AG04449 (cell line): ENCODE measurements at regions not wholly inside any gene's neighbourhood (a gene's known extent, or its start where the extent isn't known, plus 50 kb on each side); places are given as distances from the start of the nearest gene placed in this dataset.

Experiments
- CTCF ChIA-PET: fragments of 350-600 bp; formaldehyde crosslinking; extraction: SDS; loops from one replicate; lab custom pipeline; 2021; ENCODE audit warnings: antibody characterized with exemption; lab: Yijun Ruan, JAX
- POLR2A ChIA-PET: fragments of 400-600, 350-600 bp; formaldehyde crosslinking; extraction: SDS; loops from one replicate; lab custom pipeline; 2020; ENCODE audit warnings: antibody characterized with exemption, inconsistent platforms; lab: Yijun Ruan, JAX
- DNase-seq: peaks from one replicate; pipeline ENCODE4 v3.0.0-alpha.2; 2010; ENCODE audit warnings: low read depth, low spot score
- H3K4me3 ChIP-seq: 2 replicates; pipeline ENCODE4 v1.5.1; 2011; ENCODE audit warnings: low read depth, mild to moderate bottlenecking, control low read depth, low read length
- TF ChIP-seq, protein P1 (sequence below): IDR thresholded peaks from one replicate; pipeline ENCODE4 v1.5.1; 2011; ENCODE audit warnings: mild to moderate bottlenecking, moderate library complexity, low read length, control low read depth, inconsistent platforms; ENCODE audit not compliant: insufficient read depth; ENCODE audit errors: missing control alignments

DNA sequence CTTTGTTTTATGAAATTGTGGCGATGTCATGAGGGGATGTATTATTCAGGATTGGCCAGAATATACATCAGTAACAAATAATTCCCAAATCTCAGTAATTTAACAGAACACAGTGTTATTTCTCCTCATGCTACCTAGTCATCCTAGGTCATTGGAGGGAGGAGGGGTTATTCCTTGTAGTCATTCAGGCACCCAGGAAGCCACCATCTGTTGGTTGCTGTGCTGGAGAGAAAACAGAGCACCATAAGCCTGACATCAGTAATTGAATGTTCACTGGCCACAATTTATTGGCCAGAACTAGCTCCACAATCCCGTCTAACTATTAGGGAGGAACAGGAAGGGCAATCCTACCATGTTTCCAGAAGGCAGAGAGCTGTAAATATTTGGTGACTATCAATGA lies 303.5 kb upstream of the CELF4 start:
- POLR2A ChIA-PET, result no interaction called here
- no peak for DNase-seq
- no peak overlapping the region for H3K4me3 ChIP-seq
- TF ChIP-seq, protein P1, sequence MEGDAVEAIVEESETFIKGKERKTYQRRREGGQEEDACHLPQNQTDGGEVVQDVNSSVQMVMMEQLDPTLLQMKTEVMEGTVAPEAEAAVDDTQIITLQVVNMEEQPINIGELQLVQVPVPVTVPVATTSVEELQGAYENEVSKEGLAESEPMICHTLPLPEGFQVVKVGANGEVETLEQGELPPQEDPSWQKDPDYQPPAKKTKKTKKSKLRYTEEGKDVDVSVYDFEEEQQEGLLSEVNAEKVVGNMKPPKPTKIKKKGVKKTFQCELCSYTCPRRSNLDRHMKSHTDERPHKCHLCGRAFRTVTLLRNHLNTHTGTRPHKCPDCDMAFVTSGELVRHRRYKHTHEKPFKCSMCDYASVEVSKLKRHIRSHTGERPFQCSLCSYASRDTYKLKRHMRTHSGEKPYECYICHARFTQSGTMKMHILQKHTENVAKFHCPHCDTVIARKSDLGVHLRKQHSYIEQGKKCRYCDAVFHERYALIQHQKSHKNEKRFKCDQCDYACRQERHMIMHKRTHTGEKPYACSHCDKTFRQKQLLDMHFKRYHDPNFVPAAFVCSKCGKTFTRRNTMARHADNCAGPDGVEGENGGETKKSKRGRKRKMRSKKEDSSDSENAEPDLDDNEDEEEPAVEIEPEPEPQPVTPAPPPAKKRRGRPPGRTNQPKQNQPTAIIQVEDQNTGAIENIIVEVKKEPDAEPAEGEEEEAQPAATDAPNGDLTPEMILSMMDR, result no peak
- CTCF ChIA-PET, result no interaction called here

DNA sequence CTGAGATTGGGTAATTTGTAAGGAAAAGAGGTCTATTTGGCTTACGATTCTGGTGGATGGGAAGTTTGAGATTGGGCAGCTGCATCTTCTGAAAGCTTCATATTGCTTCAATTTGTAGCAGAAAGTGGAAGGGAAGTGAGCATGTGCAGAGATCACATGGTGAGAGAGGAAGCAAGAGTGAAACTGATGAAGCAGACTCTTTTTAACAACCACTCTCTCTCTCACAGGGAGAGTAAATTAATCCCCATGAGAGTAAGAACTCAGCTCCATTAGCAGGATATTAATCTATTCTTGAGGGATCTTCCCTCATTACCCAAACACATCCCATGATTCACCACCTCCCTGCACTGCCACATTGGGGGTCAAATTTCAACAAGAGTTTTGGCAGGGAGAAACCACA lies 298.5 kb upstream of the CELF4 start:
- ChIA-PET POLR2A (no interaction called here), CTCF (no interaction called here)
- no peak for DNase-seq
- H3K4me3 ChIP-seq, result no peak overlapping the region
- TF ChIP-seq, protein P1, result no peak

DNA sequence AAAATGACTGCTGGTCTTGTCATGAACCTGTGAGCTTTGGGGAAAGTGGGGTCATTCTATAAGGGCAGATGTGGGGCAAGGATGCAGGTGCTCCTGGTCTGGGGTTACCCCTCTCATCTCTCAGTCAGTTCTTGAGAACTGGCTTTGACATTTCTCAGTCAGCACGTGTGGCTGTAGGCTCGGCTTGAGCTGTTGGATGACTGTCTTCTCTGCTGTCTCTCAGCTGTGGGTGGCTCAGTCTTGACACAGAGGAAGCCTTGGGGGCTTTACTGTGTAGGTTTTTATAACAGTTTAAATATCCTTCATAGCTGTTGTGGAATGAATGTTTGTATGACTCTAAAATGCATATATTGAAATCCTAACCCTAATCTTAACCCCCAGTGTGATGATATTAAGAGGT lies 296.4 kb upstream of the CELF4 start:
- TF ChIP-seq, protein P1, result no peak
- CTCF ChIA-PET, result no interaction called here
- no peak for DNase-seq
- H3K4me3 ChIP-seq, result no peak overlapping the region
- POLR2A ChIA-PET, result no interaction called here

DNA sequence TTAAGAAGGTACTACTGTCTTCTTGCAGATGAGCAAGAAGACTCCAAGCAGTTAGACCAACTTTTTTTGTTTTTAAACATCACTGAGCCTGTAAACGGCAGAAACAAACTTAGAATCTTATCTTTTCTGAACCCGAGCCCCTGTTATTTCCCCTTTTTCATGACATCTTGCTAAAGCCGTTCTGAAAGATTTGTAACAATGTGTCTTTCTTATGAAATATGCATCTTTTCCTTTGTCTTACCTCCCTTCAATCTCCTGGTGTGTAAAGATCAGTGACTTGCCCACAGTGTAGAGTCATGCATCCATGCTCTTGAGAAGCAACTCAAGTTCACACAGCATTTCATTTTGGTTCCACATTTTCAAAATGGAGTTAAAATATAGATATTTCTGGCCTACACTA lies 288.8 kb upstream of the CELF4 start:
- ChIA-PET CTCF (no interaction called here), POLR2A (no interaction called here)
- H3K4me3 ChIP-seq, result no peak overlapping the region
- DNase-seq, result no peak
- TF ChIP-seq, protein P1, result no peak

DNA sequence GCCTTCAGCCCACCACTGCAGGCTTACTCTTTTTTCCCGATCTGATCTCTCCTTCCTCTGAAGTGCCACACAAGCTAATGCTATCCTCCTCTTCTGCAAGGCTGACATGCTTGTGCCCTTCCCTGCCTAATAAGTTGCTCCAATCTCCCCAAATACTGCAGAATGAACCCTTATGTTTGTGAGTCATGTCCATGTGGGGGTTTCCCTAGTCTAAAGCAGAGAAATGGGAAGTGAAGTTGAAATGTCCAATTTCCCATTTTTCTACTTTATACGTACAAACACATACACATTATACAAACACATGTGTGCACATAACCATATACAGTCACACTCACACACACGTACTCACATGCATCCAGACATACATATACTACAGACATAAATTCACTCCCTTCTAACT lies 288.1 kb upstream of the CELF4 start:
- CTCF ChIA-PET, result no interaction called here

DNA sequence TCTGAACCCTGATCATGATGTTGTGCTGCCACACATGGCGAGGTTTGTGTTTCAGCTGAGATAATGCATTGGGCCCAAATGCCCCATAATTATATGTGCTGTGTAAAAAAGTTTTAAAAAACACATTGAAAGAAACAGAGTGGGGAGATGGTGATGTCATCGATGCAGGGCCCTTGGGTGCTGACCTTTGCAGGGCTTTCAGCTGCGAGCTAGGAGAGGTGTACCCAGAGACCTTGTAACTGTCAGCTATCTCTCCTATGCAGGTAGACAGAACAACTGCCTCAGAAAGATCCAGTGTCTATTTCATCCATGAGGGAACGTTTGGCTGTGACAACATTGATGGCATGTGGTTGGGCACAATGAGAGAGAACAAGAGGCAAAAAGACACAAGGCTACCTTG lies 286.9 kb upstream of the CELF4 start:
- H3K4me3 ChIP-seq, result no peak overlapping the region
- CTCF ChIA-PET, result no interaction called here
- no peak for DNase-seq
- POLR2A ChIA-PET, result no interaction called here
- TF ChIP-seq, protein P1, result no peak

More for the DNA sequence above, 288.1 kb upstream of the CELF4 start:
- H3K4me3 ChIP-seq, result no peak overlapping the region
- TF ChIP-seq, protein P1, result no peak
- no peak for DNase-seq
- POLR2A ChIA-PET, result no interaction called here
